HPDE6-E6E7 (cell line): ENCODE measurements at regions not wholly inside any gene's neighbourhood (a gene's known extent, or its start where the extent isn't known, plus 50 kb on each side); places are given as distances from the start of the nearest gene placed in this dataset.
"Not testable (repeated sequence)": the region's sequence is repeated elsewhere in the genome, so short reads cannot be mapped to it uniquely, and the experiment has no call there.

Experiments used
- DNase-seq: peaks from one replicate; pipeline ENCODE4 v3.0.0; 2011; ENCODE audit warnings: missing footprints; ENCODE audit errors: extremely low spot score

GRCh38 chr11:112644410-112645131 lies 316.6 kb upstream of the NCAM1 start:
- DNase-seq, result no peak

DNA sequence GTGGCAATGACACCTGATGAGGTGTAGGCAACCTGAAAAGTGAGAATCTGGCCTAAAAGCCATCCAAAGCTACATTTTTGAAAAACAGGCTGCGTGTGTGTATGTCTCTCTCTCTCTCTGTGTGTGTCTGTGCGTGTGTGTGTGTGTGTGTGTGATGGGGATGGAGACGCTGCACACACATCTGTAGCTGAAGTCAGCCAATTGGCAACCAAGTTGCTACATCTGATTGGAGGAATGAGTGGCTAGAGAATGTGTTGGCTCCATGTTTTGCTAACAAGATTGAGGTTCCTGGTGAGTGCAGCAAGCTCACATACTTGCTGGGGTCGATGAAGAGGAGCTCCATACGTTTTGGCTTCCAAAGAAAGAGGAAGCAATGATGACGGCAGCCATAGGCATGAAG lies 311.4 kb upstream of the NCAM1 start:
- no peak for DNase-seq

DNA sequence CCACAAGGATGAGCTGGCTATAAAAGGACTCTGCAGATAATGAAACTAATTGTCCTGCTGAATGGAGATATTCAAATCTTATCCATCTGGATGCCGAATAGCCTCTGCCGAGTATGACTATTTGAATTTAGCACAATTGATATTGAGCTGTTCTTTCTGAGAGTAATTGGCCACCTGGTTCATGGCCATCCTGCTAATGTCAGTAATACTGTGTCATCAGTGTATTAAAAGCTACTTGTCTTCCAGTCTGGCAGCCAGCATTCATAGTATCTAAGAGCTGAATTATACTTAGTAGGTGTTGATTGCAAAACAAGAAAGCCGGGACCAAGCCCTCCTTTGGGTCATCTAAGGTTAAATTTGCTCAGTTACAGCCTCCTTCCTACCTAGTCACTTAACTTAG lies 310.7 kb upstream of the NCAM1 start:
- DNase-seq, result no peak

DNA sequence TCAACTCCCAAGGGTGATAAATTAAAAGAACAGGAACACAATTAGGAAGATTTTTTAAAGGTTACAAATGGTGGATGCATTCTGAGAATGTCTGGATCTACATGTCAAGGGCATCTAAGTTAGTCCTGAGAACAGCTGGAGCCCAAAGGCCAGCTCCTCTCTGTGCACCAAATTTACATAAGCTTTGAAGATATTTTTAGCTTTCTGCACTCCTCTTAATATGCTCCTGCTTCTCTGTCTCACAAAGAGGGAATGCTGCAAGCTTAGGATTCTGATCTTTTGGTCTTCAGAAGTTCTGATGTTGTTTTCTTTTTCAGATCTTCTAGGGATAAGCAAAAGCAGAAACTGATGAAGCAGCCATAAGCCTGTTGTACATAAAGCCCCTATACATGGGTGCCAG lies 309.8 kb upstream of the NCAM1 start:
- no peak for DNase-seq

GRCh38 chr11:112652786-112653390 lies 308.3 kb upstream of the NCAM1 start:
- peak; percentile 23 for DNase-seq

DNA sequence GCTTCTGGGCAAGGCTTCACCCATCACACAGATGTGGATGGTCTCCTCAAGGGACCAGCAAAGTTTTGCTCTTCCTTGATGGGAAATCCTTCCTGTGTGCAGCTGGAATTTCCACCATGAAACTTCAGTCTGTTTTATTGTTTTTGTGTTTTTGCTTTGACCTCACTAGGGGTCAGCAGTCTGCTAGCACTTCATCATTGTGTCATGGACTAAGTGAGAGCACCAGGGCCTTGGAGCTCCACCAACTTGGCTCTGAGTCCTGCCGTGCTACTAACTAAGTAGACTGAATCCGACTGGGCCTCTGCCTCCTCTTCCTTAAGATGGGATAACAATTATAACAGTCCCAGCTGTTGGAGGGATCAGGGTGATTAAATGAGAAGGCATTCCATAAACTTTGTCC lies 305.8 kb upstream of the NCAM1 start:
- DNase-seq, result no peak

GRCh38 chr11:112656772-112657428 lies 304.3 kb upstream of the NCAM1 start:
- DNase-seq, result peak; percentile 46

DNA sequence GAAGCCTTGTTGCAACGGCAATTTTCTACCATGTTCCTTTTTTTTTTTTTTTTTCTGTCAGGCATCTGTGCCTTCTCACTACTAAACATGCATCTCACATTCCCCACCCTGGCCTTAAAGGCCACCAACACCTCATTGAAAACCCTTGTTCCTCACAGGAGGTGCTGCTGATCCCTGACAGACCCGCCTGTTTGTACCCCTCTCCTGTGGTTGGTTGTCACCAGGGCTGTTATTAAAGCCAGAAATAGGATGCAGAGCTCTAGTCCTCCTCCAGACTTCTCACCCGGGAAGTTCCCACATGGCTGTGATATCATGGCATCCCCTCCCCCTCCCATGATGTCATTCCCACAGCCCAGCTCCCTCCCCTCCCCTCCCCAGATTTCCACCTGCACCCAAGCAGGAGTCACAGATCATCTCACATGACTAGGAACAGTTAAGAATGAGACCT lies 302.8 kb upstream of the NCAM1 start:
- DNase-seq, result no peak

DNA sequence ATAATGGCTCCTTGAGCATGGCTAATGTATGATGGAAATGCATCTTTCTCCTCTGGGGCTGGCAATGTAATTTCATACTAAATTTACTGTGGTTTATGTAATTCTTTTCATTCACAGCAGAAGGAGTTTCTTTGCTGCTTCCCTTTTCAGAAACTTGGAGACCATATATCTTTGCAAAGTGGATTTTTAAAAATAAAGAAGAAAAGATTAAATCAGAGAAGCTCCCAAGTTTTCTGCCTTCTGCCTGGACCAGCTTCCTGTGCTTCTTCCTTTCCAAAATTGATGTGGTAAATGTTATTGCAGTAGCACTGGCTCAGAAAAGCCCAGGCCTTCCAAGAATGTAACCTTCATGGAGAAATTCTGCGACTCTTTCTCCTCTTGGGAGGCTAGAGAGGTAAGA lies 300.1 kb upstream of the NCAM1 start:
- DNase-seq, result no peak

GRCh38 chr11:112661571-112661970 lies 299.6 kb upstream of the NCAM1 start:
- no peak for DNase-seq

DNA sequence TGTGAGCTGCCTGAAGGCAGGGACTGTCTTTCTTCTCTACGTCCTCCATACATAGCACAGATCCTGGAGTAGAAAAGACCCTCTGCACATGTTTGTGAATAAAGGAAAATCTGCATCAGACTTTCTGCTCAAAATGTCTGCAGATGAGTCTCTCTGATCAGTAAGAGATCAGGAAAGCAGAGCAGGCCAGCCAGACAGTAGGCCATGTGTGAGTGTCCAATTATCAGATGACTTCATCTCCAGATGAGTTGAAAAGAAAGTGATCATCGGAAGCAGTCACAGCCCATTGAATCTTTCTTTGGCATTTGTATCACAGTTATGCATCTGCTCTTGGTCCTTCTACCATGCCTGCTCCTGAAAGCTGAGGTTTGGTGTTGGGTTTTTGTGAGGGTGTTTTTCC lies 298.7 kb upstream of the NCAM1 start:
- no peak for DNase-seq

DNA sequence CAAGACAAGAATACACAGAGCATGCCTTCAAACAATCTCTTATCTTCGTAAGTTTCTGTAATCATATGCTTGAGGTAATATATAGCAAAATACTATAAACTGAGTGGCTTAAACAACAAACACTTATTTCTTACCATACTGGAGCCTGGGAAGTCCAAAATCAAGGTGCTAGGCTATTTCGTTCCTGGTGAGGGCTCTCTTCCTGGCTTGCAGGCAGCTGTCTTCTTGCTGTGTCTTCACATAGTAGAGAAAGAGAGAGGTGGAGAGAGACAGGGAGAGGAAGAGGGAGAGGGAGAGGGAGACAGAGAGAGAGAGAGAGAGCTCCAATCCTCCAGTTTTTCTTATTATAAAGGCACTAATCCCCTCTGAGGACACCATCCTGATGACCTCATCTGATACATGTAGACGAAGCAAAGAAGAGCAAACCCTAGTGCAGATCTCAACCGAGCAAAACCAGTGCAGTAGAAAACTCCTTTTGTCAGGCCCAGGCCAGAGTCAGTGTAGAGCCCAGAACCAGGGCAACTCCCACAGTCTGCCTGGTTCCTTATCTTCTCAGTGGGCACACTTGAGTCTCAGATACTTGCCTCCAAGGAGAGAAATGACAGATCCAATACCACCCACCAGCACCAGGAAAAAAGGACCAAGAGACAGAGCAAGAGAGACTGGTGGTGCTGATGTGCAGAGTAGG lies 297.1 kb upstream of the NCAM1 start:
- no peak for DNase-seq

DNA sequence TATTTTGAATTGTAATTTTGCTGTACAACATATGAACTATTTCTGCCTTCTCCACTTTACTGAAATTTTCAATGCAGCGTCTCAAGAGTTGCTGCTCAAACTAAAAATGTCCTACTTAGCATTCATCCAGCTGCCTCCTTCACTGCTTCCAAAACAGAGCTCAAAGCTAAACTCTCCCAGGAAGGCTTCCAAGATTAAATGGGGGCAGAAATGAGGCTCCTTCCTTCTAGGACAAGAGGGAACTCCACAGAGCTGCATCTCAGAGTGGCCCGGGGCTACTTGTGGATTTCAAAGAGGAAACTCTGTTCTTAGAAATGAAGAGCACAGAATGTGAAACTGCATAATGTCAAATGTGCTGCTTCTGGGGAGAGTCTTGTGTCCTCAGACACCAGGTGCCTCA lies 295.9 kb upstream of the NCAM1 start:
- DNase-seq, result no peak

DNA sequence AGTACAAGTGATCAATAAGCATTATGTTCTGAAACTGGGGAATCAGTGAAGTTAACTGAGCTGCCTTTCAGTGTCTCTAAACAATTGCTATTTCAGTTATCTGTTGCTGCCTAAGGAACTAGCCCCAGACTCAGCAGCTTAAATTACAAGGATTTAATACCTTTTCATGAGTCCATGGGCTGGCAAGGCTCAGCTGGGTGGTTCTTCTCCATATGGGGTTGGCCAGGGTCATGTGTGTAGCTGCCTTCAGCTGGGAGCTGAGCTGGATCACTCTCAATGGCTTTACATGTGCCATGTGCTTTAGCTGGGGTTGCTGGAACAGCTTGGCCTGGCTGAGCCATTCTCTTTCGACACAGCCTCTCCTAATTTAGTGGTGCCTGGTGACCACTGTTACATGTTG lies 295.0 kb upstream of the NCAM1 start:
- DNase-seq, result no peak

- DNase-seq, result no peak
Observed at GRCh38 chr11:112670806-112671570, 290.2 kb upstream of the NCAM1 start.

DNA sequence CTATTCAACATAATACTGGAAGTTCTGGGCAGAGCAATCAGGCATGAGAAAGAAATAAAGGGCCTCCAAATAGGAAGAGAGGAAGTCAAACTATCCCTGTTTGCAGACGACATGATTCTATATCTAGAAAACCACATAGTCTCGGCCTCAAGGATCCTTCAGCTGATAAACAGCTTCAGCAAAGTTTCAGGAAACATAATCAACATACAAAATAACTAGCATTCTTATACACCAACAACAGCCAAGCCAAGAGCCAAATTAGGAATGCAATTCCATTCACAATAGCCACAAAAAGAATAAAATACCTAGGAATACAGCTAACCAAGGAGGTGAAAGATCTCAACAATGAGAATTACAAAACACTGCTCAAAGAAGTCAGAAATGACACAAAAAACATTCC lies 287.8 kb upstream of the NCAM1 start:
- not testable (repeated sequence) for DNase-seq

DNA sequence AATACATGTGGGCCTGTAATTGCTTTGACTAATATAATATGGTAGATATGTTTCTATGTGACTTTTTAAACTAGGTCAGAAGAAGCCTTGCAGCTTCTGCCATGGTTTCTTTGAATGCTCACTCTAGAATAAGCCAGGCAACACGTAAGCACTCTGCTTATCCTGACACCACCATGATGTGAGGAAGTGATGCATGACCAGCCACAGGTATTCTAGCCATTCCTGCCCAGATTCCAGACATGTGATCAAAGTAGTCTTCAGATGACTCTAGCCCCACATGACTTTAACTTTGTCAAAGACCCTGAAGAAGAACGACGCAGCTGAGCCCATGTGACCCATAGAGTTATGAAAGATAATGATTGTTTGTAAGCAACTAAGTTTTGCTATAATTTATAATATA lies 276.1 kb upstream of the NCAM1 start:
- DNase-seq, result no peak

- DNase-seq, result no peak
Observed at GRCh38 chr11:112689851-112690250, 271.4 kb upstream of the NCAM1 start.

DNA sequence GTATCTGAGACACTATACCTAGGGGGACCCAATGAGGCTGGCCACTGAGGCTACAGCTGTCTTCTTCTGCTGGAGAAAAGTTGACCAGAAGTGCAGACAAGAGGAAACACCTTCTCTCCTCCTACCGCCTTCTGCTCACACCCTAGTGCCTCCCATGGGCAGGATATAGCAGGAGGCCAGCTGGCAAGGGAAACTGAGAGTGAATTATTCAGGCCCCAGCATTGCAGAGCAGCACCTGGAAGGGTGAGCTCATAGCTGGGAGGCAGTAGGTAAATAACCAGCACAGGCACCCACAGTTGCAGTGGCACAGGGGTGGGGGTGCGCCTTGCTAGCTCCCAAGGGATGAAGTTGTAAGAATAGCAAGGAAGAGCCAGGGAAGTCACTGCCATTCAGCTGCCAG lies 267.4 kb upstream of the NCAM1 start:
- DNase-seq, result no peak

DNA sequence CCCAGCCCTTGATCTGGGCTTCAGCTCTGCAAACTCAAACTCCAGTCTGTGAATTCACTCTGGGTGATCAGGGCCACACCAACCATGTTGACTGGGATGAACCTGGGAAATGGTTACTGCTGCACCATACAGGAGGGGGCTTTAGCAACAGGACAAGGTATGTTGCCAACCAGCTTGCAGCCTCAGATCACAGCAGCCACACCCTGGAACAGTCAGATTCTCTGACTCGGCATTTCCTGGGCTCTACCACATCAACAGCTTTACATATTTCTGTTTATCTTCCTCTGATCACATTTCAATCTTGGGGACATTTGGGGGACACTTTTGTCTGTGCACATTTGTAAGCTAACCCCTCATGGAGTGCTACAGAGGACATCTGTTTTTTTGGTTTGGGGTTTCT lies 267.0 kb upstream of the NCAM1 start:
- DNase-seq, result no peak

DNA sequence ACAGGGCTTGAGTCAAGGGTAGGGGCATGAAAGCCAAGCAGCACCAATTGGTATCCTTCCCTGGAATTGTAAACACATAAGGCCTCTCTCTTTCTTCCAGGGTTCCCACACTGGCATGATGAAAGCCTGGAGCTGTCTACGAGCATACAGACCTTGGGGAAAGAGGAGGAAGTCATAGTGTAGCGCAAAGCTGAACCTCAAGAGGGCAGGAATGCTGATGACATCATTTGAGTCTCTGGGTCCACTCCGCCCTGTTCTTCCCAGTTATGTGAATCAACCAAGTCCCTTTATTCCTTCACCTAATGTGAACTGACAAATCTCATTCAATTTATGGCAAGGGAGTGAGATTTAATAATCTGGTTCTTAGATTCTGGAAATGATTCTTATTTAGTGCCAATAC lies 266.4 kb upstream of the NCAM1 start:
- DNase-seq, result no peak
